ENCODE measurements at regions not wholly inside any gene's neighbourhood (a gene's known extent, or its start where the extent isn't known, plus 50 kb on each side); places are given as distances from the start of the nearest gene placed in this dataset.

- POLR2A ChIA-PET = no interaction called here
- CTCF ChIA-PET = interaction anchor here (3.8 kb wide), 1 partner anchor 17 kb away, joined by 13 read pairs; no protein-coding TSS in a partner anchor
- H4K20me1 ChIP-seq (ENCODE audit: insufficient read depth) = no peaks in the 10 kb centered on the region
- no peaks in the 10 kb centered on the region for H3K9me2 ChIP-seq
- no peaks in the 10 kb centered on the region for H3K4me1 ChIP-seq (ENCODE audit: control insufficient read depth in 1 of 2, insufficient read depth in 2 of 2, low read depth in 1 of 2, low read length in 1 of 2)
- H3K79me2 ChIP-seq (ENCODE audit: insufficient read depth) = no peaks in the 10 kb centered on the region
- no peak overlapping the region for H3K4me3 ChIP-seq (ENCODE audit: low read depth in 2 of 2, low read length in 1 of 2)
- no peak overlapping the region for H3K9ac ChIP-seq
- no peaks in the 10 kb centered on the region for H3F3A ChIP-seq (replicated peaks; ENCODE audit: insufficient read depth)
- no peak overlapping the region for H3K27ac ChIP-seq (ENCODE audit: low read depth in 2 of 2, low read length in 1 of 2)
- H3K4me2 ChIP-seq = no peak overlapping the region
- DNase-seq = no peak
- TF ChIP-seq GATA2 (CRISPR knock-in tag; IDR thresholded peaks at IDR 0.05) (no peak), EZH2phosphoT487 (IDR thresholded peaks at IDR 0.05; ENCODE audit: borderline replicate concordance, low read depth) (no peak), FOXJ3 (CRISPR knock-in tag; IDR thresholded peaks at IDR 0.05) (no peak), SIN3A (IDR thresholded peaks at IDR 0.05; ENCODE audit: borderline replicate concordance, low read depth, low read length) (no peak)
- no peak overlapping the region for H2AFZ ChIP-seq (ENCODE audit: low read depth)
- H3K9me3 ChIP-seq = no peaks in the 10 kb centered on the region
- H3K36me3 ChIP-seq (replicated peaks in 1 of 2; ENCODE audit: control insufficient read depth in 1 of 2, insufficient read depth in 2 of 2, low read length in 1 of 2) = no peaks in the 10 kb centered on the region
- no peaks in the 10 kb centered on the region for H3K27me3 ChIP-seq (ENCODE audit: insufficient read depth)
These were observed 99.2 kb upstream of the ZRANB2 start for GRCh38 chr1:71179997-71180396.

- no peak overlapping the region for H3K9ac ChIP-seq
- H3K36me3 ChIP-seq (replicated peaks in 1 of 2; ENCODE audit: control insufficient read depth in 1 of 2, insufficient read depth in 2 of 2, low read length in 1 of 2) = no peaks in the 10 kb centered on the region
- H3K9me3 ChIP-seq = no peaks in the 10 kb centered on the region
- POLR2A ChIA-PET = no interaction called here
- TF ChIP-seq FOXM1 (IDR thresholded peaks at IDR 0.05; ENCODE audit: low read depth) (no peak), NRF1 (IDR thresholded peaks at IDR 0.05; ENCODE audit: low read depth, low read length) (no peak), SIN3A (IDR thresholded peaks at IDR 0.05; ENCODE audit: borderline replicate concordance, low read depth, low read length) (no peak), TEAD4 (IDR thresholded peaks at IDR 0.05; ENCODE audit: borderline replicate concordance, insufficient read depth) (no peak), FOXJ3 (CRISPR knock-in tag; IDR thresholded peaks at IDR 0.05) (no peak), CTCF (IDR thresholded peaks at IDR 0.05) (no peak), JUND (IDR thresholded peaks at IDR 0.05) (no peak), FOSL2 (IDR thresholded peaks at IDR 0.05; ENCODE audit: borderline replicate concordance, low read depth) (no peak), GATA2 (CRISPR knock-in tag; IDR thresholded peaks at IDR 0.05) (no peak), MEF2A (IDR thresholded peaks at IDR 0.05; ENCODE audit: borderline replicate concordance, low read depth) (no peak), POLR2AphosphoS5 (IDR thresholded peaks at IDR 0.05; ENCODE audit: low read depth, low read length) (no peak), SMC3 (IDR thresholded peaks at IDR 0.05; ENCODE audit: low read depth, low read length) (no peak), RFX5 (IDR thresholded peaks at IDR 0.05; ENCODE audit: low read length) (no peak), RXRA (IDR thresholded peaks at IDR 0.05; ENCODE audit: borderline replicate concordance, low read depth) (no peak)
- TF ChIP-seq, protein P1, sequence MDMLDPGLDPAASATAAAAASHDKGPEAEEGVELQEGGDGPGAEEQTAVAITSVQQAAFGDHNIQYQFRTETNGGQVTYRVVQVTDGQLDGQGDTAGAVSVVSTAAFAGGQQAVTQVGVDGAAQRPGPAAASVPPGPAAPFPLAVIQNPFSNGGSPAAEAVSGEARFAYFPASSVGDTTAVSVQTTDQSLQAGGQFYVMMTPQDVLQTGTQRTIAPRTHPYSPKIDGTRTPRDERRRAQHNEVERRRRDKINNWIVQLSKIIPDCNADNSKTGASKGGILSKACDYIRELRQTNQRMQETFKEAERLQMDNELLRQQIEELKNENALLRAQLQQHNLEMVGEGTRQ (IDR thresholded peaks at IDR 0.05; ENCODE audit: borderline replicate concordance, low read depth, low read length) = no peak
- TF ChIP-seq, protein P2, sequence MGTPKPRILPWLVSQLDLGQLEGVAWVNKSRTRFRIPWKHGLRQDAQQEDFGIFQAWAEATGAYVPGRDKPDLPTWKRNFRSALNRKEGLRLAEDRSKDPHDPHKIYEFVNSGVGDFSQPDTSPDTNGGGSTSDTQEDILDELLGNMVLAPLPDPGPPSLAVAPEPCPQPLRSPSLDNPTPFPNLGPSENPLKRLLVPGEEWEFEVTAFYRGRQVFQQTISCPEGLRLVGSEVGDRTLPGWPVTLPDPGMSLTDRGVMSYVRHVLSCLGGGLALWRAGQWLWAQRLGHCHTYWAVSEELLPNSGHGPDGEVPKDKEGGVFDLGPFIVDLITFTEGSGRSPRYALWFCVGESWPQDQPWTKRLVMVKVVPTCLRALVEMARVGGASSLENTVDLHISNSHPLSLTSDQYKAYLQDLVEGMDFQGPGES (IDR thresholded peaks at IDR 0.05; ENCODE audit: low read depth, low read length) = no peak
- TF ChIP-seq, protein P3, sequence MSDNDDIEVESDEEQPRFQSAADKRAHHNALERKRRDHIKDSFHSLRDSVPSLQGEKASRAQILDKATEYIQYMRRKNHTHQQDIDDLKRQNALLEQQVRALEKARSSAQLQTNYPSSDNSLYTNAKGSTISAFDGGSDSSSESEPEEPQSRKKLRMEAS (IDR thresholded peaks at IDR 0.05; ENCODE audit: low read depth) = no peak
- DNase-seq = no peak
- CTCF ChIA-PET = no interaction called here
- no peaks in the 10 kb centered on the region for H3K27me3 ChIP-seq (ENCODE audit: insufficient read depth)
- no peaks in the 10 kb centered on the region for H3F3A ChIP-seq (replicated peaks; ENCODE audit: insufficient read depth)
- no peaks in the 10 kb centered on the region for H3K79me2 ChIP-seq (ENCODE audit: insufficient read depth)
- H3K9me2 ChIP-seq = no peaks in the 10 kb centered on the region
- WGBS (ENCODE audit: low lambda C conversion rate) = 0% methylated on average over 1 of the region's 1 CpG
- no peak overlapping the region for H3K4me2 ChIP-seq
- H3K27ac ChIP-seq (ENCODE audit: low read depth in 2 of 2, low read length in 1 of 2) = no peak overlapping the region
- no peak overlapping the region for H2AFZ ChIP-seq (ENCODE audit: low read depth)
- no peaks in the 10 kb centered on the region for H4K20me1 ChIP-seq (ENCODE audit: insufficient read depth)
- H3K4me1 ChIP-seq (ENCODE audit: control insufficient read depth in 1 of 2, insufficient read depth in 2 of 2, low read depth in 1 of 2, low read length in 1 of 2) = no peaks in the 10 kb centered on the region
- no peak overlapping the region for H3K4me3 ChIP-seq (ENCODE audit: low read depth in 2 of 2, low read length in 1 of 2)
These were observed 90.1 kb upstream of the ZRANB2 start for GRCh38 chr1:71170925-71171324.
